ENCODE measurements at regions not wholly inside any gene's neighbourhood (a gene's known extent, or its start where the extent isn't known, plus 50 kb on each side); places are given as distances from the start of the nearest gene placed in this dataset.
A peak's percentile ranks its signal among the peaks of the same experiment; 100 is the strongest.

DNA sequence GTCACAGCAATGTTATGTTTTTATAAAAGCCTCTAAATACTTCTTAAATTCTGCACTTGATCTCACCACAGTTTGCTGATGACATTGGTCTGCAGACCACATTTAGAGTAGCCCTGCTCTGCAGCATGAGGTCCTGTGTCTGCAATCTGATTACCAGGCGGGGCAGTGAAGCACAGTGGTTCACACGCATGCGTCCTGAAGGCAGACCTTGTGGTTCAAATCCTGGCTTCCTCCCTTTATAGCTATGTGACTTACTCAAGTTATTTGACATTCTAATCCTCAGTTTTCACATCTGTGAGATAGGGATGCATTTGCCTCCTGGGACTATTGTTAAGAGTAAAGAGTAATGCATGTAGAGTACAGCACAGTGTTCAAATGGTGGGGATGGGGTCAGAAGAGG is 50.3 kb downstream of the BMAL2 start:
- no peak for DNase-seq

DNA sequence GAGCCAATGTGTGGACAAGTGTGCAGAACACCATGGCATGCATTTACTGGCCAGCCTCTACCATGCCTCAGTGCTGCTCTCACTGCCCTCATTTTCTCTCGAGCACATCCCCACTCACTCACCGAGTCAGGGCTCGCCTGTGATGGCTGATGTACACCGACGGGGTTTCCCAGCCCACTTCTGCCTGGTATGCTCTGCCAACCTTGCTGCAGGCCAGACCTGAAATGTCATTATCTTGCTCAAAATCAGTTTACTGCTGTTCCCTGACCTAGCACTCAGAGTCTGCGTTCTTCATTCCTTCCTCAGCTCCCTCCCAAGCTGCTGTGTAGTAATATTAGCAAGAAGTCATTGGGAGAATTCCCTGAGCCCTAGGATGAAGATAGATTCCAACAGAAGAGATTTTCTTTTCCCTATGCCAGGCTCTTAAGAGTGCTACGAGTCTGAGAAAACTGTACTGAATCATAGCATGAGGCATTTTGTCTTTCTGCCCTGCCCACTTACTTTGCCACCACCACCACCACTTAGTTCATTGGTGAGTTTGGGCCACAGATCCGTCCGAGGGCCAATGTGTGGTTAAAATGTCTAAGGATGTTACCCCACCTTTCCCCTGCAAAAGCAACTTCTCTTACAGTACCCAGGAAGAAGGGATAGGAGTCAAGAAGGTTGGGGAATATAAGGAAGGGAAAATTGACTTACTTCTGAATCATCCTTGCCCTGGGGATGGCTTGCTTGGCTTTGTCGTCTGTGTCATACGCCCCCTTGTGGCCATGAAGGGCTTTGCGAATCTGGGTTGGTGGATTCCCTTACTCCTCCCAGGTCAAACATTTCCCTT is 51.0 kb downstream of the BMAL2 start:
- DNase-seq: peak; percentile 80

DNA sequence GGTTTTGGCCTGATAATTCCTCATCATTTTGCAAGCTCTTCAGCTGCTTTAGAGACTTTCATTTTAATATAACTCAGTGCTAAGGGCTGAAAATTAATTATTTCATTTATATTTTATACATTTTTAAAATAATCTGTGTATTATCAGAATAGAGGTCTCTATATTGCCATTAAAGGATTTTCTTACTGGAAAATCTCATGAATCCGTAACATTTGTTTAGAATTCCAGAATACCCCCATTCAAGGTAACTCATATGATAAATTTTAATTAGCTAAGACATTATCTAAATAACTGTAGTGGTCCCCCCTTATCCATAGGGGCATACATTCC is 51.6 kb downstream of the BMAL2 start:
- no peak for DNase-seq

DNA sequence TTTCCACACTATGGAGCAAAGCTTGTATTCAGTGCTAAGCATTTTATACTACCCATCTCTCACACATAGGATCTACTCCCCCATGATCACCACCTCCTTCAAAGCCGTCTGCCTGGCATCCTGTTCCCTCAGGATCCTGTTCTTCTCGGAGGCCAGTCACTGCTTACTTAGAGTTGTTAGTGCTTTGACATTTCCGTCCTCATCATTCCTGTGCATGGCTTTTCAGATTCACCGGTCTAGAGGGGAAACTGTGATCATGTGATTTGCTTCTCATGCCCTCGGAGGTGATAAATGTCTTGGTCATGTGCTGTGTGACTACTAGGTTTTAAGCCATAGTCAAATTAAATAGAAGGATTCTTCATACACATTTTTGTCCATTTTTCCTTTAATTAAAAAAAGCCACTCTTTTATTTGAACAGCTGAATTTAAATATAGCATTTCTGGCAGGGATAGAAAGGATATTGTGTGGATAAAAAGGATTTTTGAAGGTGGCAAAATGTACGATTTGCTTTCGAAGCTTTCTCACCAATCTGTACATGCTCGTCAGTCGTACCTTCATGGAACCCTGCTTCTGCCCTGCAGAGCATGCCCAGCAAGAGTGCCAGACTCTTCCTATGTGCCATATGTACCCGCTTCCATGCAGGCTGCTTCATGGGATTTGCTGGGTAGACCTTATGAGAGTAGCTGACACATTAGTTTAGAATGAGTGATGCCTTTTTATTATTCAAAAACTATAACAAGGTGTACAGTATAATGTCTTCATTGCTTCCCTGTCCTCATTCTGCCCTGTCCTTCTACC is 53.3 kb downstream of the BMAL2 start:
- DNase-seq: no peak

DNA sequence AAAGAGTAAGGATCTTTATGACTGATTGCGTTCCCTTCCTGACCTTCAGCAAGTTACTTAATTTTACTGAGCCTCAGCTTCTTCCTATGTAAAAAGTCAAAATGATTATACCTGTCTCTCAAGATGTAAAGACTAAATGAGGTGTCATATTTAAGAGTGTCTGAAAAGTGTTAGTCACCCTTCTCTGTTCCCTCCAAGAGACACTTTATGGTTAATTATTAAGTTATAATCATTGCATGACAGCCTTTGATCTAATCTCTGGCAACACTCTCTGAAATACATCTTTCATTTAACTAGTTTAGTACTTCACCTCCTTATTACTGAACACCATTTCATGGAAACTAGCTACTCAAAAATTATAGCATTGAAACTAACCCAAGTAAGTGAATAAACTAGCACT is 54.8 kb downstream of the BMAL2 start:
- no peak for DNase-seq

DNA sequence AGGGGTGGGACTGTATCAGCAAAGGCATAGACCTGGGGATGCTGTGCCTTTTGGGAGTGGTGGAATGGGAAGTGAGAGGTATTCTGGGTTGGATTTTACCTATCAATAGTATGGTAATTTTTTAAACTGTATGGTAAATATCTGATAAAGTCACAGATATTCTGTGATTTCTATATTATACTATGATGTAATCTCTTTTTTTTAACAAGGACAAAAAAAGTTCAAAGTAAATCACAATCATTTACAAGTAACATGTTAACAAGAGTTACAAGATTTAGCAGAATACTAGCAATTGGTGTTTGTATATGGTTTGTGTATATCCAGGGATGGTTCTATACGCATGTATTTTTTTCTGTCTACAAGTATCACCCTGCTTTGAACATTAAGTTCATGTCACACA is 56.0 kb downstream of the BMAL2 start:
- no peak for DNase-seq

DNA sequence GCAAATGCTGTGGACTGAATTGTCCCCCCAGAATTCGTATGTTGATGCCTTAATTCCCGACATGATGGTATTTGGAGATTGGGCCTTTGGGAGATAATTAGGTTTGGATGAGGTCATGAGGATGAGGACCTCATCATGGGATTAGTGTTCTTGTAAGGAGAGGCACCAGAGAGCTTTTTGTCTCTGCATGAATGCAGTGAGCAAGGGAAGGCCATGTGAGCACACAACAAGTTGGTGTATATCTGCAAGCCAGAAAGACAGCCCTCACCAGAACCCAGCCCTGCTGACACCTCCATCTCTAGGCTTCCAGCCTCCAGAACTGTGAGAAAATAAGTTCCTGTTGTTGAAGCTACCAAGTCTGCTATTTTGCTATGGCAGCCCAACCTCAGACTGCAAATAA is 51.9 kb upstream of the SMCO2 start:
- DNase-seq: no peak

DNA sequence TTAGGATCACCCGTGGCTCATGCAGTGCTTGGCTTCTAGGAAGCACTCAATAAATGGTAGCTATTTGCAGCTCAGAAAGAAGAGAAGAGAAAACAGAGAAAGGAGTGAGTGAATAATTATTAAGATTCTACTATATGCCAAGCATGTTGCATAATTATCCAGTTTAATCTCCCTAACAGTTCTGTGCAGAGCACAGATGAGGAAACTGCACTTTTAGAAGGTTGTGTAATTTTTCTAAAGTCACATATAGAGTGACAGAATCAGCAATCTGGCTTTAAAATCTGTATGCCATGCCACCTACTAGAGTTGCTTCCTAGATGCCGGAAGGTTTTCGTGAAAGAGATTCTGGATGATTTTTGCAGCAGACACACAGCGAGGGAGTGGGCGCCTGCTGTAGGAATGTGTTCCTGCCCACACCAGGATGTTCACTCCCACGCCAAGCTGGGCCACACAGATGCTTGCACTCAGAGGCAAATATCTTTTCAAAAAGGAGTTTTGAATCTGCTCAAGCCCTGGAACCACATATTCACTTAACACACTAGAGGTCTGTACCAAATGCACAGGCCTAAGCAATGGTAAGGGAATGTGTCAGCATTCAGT is 50.2 kb upstream of the SMCO2 start:
- no peak for DNase-seq
